Tibial nerve (tissue), 4 donors: ENCODE measurements at regions not wholly inside any gene's neighbourhood (a gene's known extent, or its start where the extent isn't known, plus 50 kb on each side); places are given as distances from the start of the nearest gene placed in this dataset.

Experiments used
- DNase-seq, 2 donors: peaks; one replicate each; pipeline ENCODE4 v3.0.0-alpha.2; 2019; ENCODE audit warnings: low spot score in 2 of 2
- H3K27ac ChIP-seq, 4 donors: fragments of 200-600 bp; sonication (generic) in 3 of 4; one replicate each; pipeline ENCODE4 v1.5.1; 2017 to 2019; ENCODE audit warnings: mild to moderate bottlenecking in 1 of 4
- H3K27me3 ChIP-seq, 2 donors: fragments of 200-600 bp; sonication (generic) in 1 of 2; one replicate each; pipeline versions ENCODE4 v1.5.1 to v1.6.0; 2017 to 2019
- H3K36me3 ChIP-seq, 3 donors: fragments of 200-600 bp; sonication (generic); one replicate each; pipeline ENCODE4 v1.5.1; 2018 to 2019
- H3K4me1 ChIP-seq, 4 donors: fragments of 200-600 bp; sonication (generic) in 3 of 4; one replicate each; pipeline ENCODE4 v1.5.1; 2017 to 2019
- H3K4me3 ChIP-seq, 4 donors: fragments of 200-600 bp; sonication (generic) in 3 of 4; one replicate each; pipeline ENCODE4 v1.5.1; 2017 to 2019; ENCODE audit warnings: mild to moderate bottlenecking in 1 of 4, moderate library complexity in 1 of 4
- H3K9me3 ChIP-seq, 4 donors: fragments of 200-600 bp; sonication (generic) in 3 of 4; one replicate each; pipeline ENCODE4 v1.5.1; 2017 to 2019
- CTCF ChIP-seq, 5 experiments: fragments of 200-600 bp in 3 of 5; fragments of 450-650 bp in 2 of 5; sonication (generic) in 3 of 5; IDR thresholded peaks; one replicate each; pipeline ENCODE4 v1.5.1; 2016 to 2019; ENCODE audit warnings: antibody characterized with exemption in 5 of 5, mild to moderate bottlenecking in 3 of 5, moderate library complexity in 2 of 5
- EP300 ChIP-seq, 2 donors: sonication (generic); formaldehyde crosslinking; IDR thresholded peaks; one replicate each; pipeline ENCODE4 v1.6.1; 2017; ENCODE audit warnings: antibody characterized with exemption in 2 of 2, mild to moderate bottlenecking in 1 of 2
- POLR2A ChIP-seq, 2 donors: fragments of 450-650 bp; IDR thresholded peaks; one replicate each; pipeline ENCODE4 v1.6.1; 2017; ENCODE audit warnings: antibody characterized with exemption in 2 of 2, mild to moderate bottlenecking in 2 of 2, moderate library complexity in 2 of 2
- WGBS, 2 donors: methylation state at CpG; one replicate each; pipeline ENCODE4 v1.1.5; 2018; 5-methylcytosine and 5-hydroxymethylcytosine counted together

- peaks cover 0 to 5% (median 0%) of the 10 kb centered on the region in 4 donors for H3K4me1 ChIP-seq
- H3K9me3 ChIP-seq, result no peaks in the 10 kb centered on the region
- no peaks in the 10 kb centered on the region for H3K36me3 ChIP-seq
- no peaks in the 10 kb centered on the region for H3K27me3 ChIP-seq
- no peak for DNase-seq
- no peak overlapping the region for H3K27ac ChIP-seq
- H3K4me3 ChIP-seq, result no peak overlapping the region
- WGBS, 2 donors, result 93 to 95% methylated on average over 8 of the region's 8 CpGs
- TF ChIP-seq EP300 (IDR thresholded peaks at IDR 0.05) (no peak), POLR2A (IDR thresholded peaks at IDR 0.05) (no peak), CTCF (IDR thresholded peaks at IDR 0.05) (no peak)
Observed at GRCh38 chr16:48451323-48451722, 66.1 kb upstream of the SIAH1 start.

- peaks cover 0 to 5% (median 0%) of the 10 kb centered on the region in 4 donors for H3K4me1 ChIP-seq
- H3K36me3 ChIP-seq, result no peaks in the 10 kb centered on the region
- no peak for TF ChIP-seq CTCF (IDR thresholded peaks at IDR 0.05)
- TF ChIP-seq POLR2A (IDR thresholded peaks at IDR 0.05), result no peak
- no peak for TF ChIP-seq EP300 (IDR thresholded peaks at IDR 0.05)
- H3K27me3 ChIP-seq, result no peaks in the 10 kb centered on the region
- no peaks in the 10 kb centered on the region for H3K9me3 ChIP-seq
- WGBS, 2 donors, result 48 to 50% methylated on average over 1 of the region's 1 CpG
- no peak overlapping the region for H3K4me3 ChIP-seq
- DNase-seq, result no peak
- no peak overlapping the region for H3K27ac ChIP-seq
Observed at GRCh38 chr16:48450367-48450766, 65.2 kb upstream of the SIAH1 start.

- Histone ChIP-seq H3K4me1 (peaks cover 0 to 14% (median 5%) of the 10 kb centered on the region in 4 donors), H3K27ac (no peak overlapping the region), H3K9me3 (no peaks in the 10 kb centered on the region), H3K36me3 (no peaks in the 10 kb centered on the region), H3K27me3 (no peaks in the 10 kb centered on the region), H3K4me3 (no peak overlapping the region)
- no peak for DNase-seq
- 93 to 95% methylated on average over 9 of the region's 9 CpGs for WGBS, 2 donors
- no peak for TF ChIP-seq CTCF (IDR thresholded peaks at IDR 0.05)
- TF ChIP-seq EP300 (IDR thresholded peaks at IDR 0.05), result no peak
- no peak for TF ChIP-seq POLR2A (IDR thresholded peaks at IDR 0.05)
Observed at GRCh38 chr16:48448841-48449481, 63.7 kb upstream of the SIAH1 start.

- WGBS, 2 donors, result 86 to 87% methylated on average over 7 of the region's 7 CpGs
- H3K36me3 ChIP-seq, result no peaks in the 10 kb centered on the region
Observed at GRCh38 chr16:48447940-48448536, 62.8 kb upstream of the SIAH1 start.

More at GRCh38 chr16:48447940-48448536, 62.8 kb upstream of the SIAH1 start:
- no peak for DNase-seq
- H3K4me1 ChIP-seq, result peaks cover 0 to 12% (median 5%) of the 10 kb centered on the region in 4 donors
- H3K4me3 ChIP-seq, result no peak overlapping the region
- TF ChIP-seq EP300 (IDR thresholded peaks at IDR 0.05) (no peak), POLR2A (IDR thresholded peaks at IDR 0.05) (no peak), CTCF (IDR thresholded peaks at IDR 0.05) (no peak)
- no peaks in the 10 kb centered on the region for H3K9me3 ChIP-seq
- H3K27ac ChIP-seq, result no peak overlapping the region
- H3K27me3 ChIP-seq, result no peaks in the 10 kb centered on the region
